ENCODE measurements at regions not wholly inside any gene's neighbourhood (a gene's known extent, or its start where the extent isn't known, plus 50 kb on each side); places are given as distances from the start of the nearest gene placed in this dataset.

DNA sequence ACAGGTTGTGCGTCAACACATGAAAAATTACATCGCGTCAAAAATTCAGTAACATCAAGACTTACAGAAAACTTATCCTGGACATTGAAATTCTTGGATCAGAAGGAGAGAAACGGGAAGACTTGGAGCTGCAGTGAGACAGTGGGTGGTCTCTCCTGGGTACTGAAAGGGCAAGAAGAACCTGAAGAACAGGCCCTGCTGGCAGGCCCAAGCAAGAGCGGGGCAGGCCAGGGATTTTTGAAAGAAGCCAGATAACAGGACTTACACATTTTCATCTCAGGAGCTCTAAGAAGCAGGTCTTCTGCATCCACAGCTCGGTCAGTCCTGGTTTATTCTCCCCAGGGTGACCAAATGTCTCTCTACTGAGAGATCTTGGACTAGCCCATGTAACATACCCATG is 466.5 kb upstream of the SOX5 start:
- ChIA-PET CTCF (no interaction called here), POLR2A (no interaction called here)
- DNase-seq (ENCODE audit: extremely low spot score): no peak
- TF ChIP-seq ARNT (IDR thresholded peaks at IDR 0.05): no peak
- TF ChIP-seq LEF1 (IDR thresholded peaks at IDR 0.05; ENCODE audit: borderline replicate concordance): no peak
- TF ChIP-seq TARDBP (IDR thresholded peaks at IDR 0.05): no peak
- TF ChIP-seq ELF4 (IDR thresholded peaks at IDR 0.05): no peak

DNA sequence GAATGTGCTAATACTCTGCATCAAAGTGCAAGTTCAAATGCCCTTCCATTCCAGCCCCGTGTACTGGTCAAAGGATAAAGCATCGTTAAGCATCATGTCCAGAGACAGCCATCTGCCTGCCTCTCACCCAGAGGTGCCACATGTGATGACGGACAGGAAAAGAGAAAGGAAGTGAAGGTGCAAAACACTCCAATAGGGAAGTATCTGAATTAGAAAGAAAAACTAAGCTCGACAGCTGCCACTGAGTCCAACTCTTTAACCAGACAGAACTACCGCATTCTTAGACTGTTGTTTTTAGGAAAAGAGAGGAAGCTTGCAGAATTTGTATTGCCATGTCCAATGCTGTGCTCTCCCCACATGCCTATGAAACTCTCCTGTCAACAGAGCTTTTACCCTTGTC is 465.0 kb upstream of the SOX5 start:
- DNase-seq (ENCODE audit: extremely low spot score): no peak
- POLR2A ChIA-PET: no interaction called here
- no peak for TF ChIP-seq ARNT (IDR thresholded peaks at IDR 0.05)
- TF ChIP-seq L3MBTL2 (conservative IDR thresholded peaks at IDR 0.05): no peak
- no peak for TF ChIP-seq SUZ12 (IDR thresholded peaks at IDR 0.05)
- no peak for TF ChIP-seq NFRKB (IDR thresholded peaks at IDR 0.05)
- no peak for TF ChIP-seq BHLHE40 (IDR thresholded peaks at IDR 0.05; ENCODE audit: borderline replicate concordance)
- CTCF ChIA-PET: no interaction called here

DNA sequence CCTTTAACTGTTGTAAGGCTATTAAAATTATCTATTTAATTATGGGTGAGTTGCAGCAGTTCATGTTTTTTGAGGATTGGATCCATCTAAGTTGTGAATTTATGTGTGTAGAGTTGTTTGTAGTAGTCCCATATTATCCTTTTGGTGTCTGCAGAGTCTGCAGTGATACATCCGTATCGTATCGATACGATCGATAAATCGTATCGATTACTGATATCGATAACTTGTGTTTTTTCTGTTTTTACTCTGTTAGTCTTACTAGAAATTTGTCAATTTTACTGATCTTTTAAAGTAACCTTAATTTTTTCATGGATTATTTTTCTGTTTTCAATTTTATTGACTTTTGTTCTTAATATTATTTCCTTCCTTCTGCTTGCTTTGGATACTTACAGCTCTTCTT is 462.5 kb upstream of the SOX5 start:
- no peak for DNase-seq (ENCODE audit: extremely low spot score)
- ChIA-PET POLR2A (no interaction called here), CTCF (no interaction called here)
- TF ChIP-seq BHLHE40 (IDR thresholded peaks at IDR 0.05; ENCODE audit: borderline replicate concordance) (no peak), TARDBP (IDR thresholded peaks at IDR 0.05) (no peak), NFRKB (IDR thresholded peaks at IDR 0.05) (no peak), L3MBTL2 (conservative IDR thresholded peaks at IDR 0.05) (no peak), ZNF384 (IDR thresholded peaks at IDR 0.05) (no peak), FOXK2 (IDR thresholded peaks at IDR 0.05) (no peak), LEF1 (IDR thresholded peaks at IDR 0.05; ENCODE audit: borderline replicate concordance) (no peak), FOXA1 (IDR thresholded peaks at IDR 0.05) (no peak), SUZ12 (IDR thresholded peaks at IDR 0.05) (no peak), ELF4 (IDR thresholded peaks at IDR 0.05) (no peak), FOXM1 (IDR thresholded peaks at IDR 0.05; ENCODE audit: borderline replicate concordance) (no peak), CTBP1 (IDR thresholded peaks at IDR 0.05; ENCODE audit: borderline replicate concordance) (no peak), SP1 (IDR thresholded peaks at IDR 0.05) (no peak), HDGF (IDR thresholded peaks at IDR 0.05; ENCODE audit: borderline replicate concordance) (no peak), ARNT (IDR thresholded peaks at IDR 0.05) (no peak)
- TF ChIP-seq, protein P1, sequence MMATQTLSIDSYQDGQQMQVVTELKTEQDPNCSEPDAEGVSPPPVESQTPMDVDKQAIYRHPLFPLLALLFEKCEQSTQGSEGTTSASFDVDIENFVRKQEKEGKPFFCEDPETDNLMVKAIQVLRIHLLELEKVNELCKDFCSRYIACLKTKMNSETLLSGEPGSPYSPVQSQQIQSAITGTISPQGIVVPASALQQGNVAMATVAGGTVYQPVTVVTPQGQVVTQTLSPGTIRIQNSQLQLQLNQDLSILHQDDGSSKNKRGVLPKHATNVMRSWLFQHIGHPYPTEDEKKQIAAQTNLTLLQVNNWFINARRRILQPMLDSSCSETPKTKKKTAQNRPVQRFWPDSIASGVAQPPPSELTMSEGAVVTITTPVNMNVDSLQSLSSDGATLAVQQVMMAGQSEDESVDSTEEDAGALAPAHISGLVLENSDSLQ (IDR thresholded peaks at IDR 0.05): no peak

- no peak for TF ChIP-seq LEF1 (IDR thresholded peaks at IDR 0.05; ENCODE audit: borderline replicate concordance)
- no peak for TF ChIP-seq SUZ12 (IDR thresholded peaks at IDR 0.05)
- TF ChIP-seq L3MBTL2 (conservative IDR thresholded peaks at IDR 0.05): no peak
- TF ChIP-seq, protein P1 (IDR thresholded peaks at IDR 0.05): no peak
- no peak for TF ChIP-seq NFRKB (IDR thresholded peaks at IDR 0.05)
- TF ChIP-seq ELF4 (IDR thresholded peaks at IDR 0.05): no peak
- TF ChIP-seq FOXK2 (IDR thresholded peaks at IDR 0.05): no peak
- no peak for TF ChIP-seq BHLHE40 (IDR thresholded peaks at IDR 0.05; ENCODE audit: borderline replicate concordance)
- no peak for TF ChIP-seq HDGF (IDR thresholded peaks at IDR 0.05; ENCODE audit: borderline replicate concordance)
- no peak for TF ChIP-seq TARDBP (IDR thresholded peaks at IDR 0.05)
- no peak for TF ChIP-seq SP1 (IDR thresholded peaks at IDR 0.05)
- TF ChIP-seq ZNF384 (IDR thresholded peaks at IDR 0.05): no peak
- no peak for TF ChIP-seq CTBP1 (IDR thresholded peaks at IDR 0.05; ENCODE audit: borderline replicate concordance)
- TF ChIP-seq ARNT (IDR thresholded peaks at IDR 0.05): no peak
- ChIA-PET CTCF (interaction anchor here (0.6 kb wide), 2 partner anchors 225 to 359 kb away, joined by 3 to 4 read pairs; no protein-coding TSS in a partner anchor), POLR2A (no interaction called here)
- DNase-seq (ENCODE audit: extremely low spot score): no peak
These were observed 460.4 kb upstream of the SOX5 start for GRCh38 chr12:24409868-24410267.

DNA sequence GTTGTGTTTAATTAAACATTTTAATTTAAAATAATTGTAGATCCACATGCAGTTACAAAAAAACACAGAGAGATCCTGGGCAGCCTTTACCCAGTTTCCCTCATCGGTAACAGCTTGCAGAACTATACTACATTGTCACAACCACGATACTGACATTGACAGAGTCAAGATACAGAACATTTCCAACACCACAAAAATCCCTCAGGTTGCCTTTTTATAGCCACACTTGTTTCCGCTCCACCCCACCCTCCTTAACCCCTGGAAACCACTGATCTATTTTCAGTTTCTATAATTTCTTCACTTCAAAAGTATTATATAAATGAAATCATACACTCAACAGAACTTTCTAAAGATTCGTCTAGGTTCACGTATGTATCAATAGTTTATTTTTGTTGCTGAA is 458.8 kb upstream of the SOX5 start:
- no peak for DNase-seq (ENCODE audit: extremely low spot score)
- CTCF ChIA-PET: no interaction called here
- no peak for TF ChIP-seq L3MBTL2 (conservative IDR thresholded peaks at IDR 0.05)
- no peak for TF ChIP-seq SUZ12 (IDR thresholded peaks at IDR 0.05)
- POLR2A ChIA-PET: no interaction called here

DNA sequence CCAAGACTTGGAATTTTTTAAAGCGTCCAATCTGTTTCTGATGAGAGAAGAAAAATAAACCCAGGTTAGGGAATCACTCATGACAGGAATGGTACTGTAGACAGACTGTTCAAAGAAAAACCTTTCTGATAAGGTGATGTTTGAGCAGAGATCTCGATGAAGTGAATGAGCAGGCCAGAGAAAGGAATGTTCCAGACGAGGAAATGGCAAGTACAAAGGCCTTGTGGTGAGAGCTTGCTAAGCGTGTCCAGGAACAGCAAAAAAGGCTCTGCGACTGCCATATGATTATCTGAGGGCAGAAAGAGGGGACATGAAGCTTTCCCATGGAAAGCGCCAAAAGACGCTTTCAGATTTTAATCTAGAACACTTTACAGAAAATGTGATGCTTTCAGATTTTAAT is 458.4 kb upstream of the SOX5 start:
- TF ChIP-seq HDGF (IDR thresholded peaks at IDR 0.05; ENCODE audit: borderline replicate concordance) (no peak), L3MBTL2 (conservative IDR thresholded peaks at IDR 0.05) (no peak), SUZ12 (IDR thresholded peaks at IDR 0.05) (no peak), NFRKB (IDR thresholded peaks at IDR 0.05) (no peak), ARNT (IDR thresholded peaks at IDR 0.05) (no peak), TARDBP (IDR thresholded peaks at IDR 0.05) (no peak)
- ChIA-PET CTCF (no interaction called here), POLR2A (no interaction called here)
- no peak for DNase-seq (ENCODE audit: extremely low spot score)

DNA sequence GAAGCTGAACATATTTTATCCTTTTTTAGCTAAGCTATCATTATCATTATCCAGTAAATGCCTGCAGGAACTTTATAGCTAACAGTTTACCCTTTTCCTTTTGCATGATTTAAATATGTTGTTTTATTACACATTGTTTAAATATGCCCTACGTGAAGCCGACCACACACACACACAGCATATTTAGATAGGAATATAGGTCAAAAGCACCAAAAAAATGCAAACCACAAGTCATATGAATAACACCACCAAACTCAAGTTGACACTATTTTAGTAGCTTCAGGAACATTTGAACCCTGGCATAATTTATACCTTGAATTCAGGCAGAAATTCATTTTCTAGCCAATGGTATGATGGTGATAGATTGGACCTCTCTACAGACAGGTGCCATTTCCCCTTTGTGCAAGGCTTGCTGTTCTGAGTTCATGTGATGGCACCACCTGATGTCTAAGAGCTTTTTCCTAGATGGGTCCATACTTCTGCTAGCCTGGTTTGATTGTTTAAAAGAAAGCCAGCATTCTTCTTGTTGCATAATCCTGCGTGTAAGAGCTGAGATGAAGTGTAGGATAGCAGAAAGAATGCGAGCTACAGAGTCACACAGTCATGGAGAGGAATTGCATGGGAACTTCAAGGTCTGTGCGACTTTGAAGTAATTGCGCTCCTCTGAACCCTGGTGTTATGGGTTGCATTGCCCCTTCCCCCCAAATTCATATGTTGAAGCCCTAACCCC is 454.8 kb upstream of the SOX5 start:
- ChIA-PET POLR2A (no interaction called here), CTCF (no interaction called here)
- TF ChIP-seq HDGF (IDR thresholded peaks at IDR 0.05; ENCODE audit: borderline replicate concordance): no peak
- TF ChIP-seq L3MBTL2 (conservative IDR thresholded peaks at IDR 0.05): no peak
- no peak for TF ChIP-seq BHLHE40 (IDR thresholded peaks at IDR 0.05; ENCODE audit: borderline replicate concordance)
- TF ChIP-seq ELF4 (IDR thresholded peaks at IDR 0.05): no peak
- DNase-seq (ENCODE audit: extremely low spot score): no peak

DNA sequence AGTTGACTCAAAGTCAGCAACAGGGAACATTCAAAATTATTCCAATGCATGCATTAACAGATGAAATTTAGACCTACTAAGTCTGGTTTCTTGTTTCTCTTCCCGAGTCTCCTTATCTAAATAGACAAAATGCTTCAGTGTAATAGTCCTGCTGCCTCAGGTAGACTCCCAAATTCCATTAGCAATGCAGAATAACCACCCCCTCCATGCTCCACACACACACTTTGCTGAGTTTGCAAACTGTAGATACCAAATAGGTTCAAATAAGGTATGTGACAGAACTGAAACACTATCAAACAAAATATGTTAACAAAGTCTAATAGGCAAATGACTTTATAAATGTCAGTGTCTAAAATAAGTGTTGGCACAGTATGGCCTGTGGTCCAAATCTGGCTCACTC is 451.1 kb upstream of the SOX5 start:
- ChIA-PET POLR2A (no interaction called here), CTCF (no interaction called here)
- TF ChIP-seq FOXK2 (IDR thresholded peaks at IDR 0.05) (no peak), CTBP1 (IDR thresholded peaks at IDR 0.05; ENCODE audit: borderline replicate concordance) (no peak), NFRKB (IDR thresholded peaks at IDR 0.05) (no peak), ELF4 (IDR thresholded peaks at IDR 0.05) (no peak), FOXA1 (IDR thresholded peaks at IDR 0.05) (no peak), ARNT (IDR thresholded peaks at IDR 0.05) (no peak), ZNF384 (IDR thresholded peaks at IDR 0.05) (no peak)
- no peak for DNase-seq (ENCODE audit: extremely low spot score)
